DMS153 (cell line): ENCODE measurements at regions not wholly inside any gene's neighbourhood (a gene's known extent, or its start where the extent isn't known, plus 50 kb on each side); places are given as distances from the start of the nearest gene placed in this dataset.

Source experiments
- DNase-seq: peaks from one replicate; lab custom pipeline; 2025; lab: John Stamatoyannopoulos, UW

- no peak for DNase-seq
These were observed 278.6 kb upstream of the RORB start for GRCh38 chr9:74218385-74219063.

- no peak for DNase-seq
These were observed 276.8 kb upstream of the RORB start for GRCh38 chr9:74220327-74220726.

DNA sequence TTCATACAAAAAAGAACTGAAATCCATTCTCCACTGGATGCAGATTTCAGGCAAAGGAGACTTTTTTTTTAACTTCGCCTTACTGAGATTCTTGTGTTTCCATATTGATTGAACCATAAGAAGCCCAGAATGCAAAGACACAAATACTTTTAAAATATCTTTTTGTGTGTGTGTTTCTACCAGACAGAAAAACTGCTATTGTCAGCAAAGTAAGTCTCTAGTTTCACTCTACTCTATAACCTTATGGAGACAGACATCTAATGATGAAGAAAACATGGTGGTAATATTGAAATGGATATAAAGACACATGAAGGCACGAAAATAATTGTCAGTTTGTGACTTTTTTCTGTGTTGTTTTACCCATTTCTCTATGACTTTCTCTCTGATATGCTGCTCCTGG, 260.3 kb upstream of the RORB start:
- DNase-seq = no peak

GRCh38 chr9:74245866-74246497, 251.2 kb upstream of the RORB start:
- DNase-seq = no peak

- no peak for DNase-seq
These were observed 241.6 kb upstream of the RORB start for GRCh38 chr9:74255489-74255984.

- DNase-seq = no peak
These were observed 221.1 kb upstream of the RORB start for GRCh38 chr9:74275872-74276508.

- no peak for DNase-seq
These were observed 219.6 kb upstream of the RORB start for GRCh38 chr9:74277532-74277931.

GRCh38 chr9:74281674-74282073, 215.5 kb upstream of the RORB start:
- no peak for DNase-seq

DNA sequence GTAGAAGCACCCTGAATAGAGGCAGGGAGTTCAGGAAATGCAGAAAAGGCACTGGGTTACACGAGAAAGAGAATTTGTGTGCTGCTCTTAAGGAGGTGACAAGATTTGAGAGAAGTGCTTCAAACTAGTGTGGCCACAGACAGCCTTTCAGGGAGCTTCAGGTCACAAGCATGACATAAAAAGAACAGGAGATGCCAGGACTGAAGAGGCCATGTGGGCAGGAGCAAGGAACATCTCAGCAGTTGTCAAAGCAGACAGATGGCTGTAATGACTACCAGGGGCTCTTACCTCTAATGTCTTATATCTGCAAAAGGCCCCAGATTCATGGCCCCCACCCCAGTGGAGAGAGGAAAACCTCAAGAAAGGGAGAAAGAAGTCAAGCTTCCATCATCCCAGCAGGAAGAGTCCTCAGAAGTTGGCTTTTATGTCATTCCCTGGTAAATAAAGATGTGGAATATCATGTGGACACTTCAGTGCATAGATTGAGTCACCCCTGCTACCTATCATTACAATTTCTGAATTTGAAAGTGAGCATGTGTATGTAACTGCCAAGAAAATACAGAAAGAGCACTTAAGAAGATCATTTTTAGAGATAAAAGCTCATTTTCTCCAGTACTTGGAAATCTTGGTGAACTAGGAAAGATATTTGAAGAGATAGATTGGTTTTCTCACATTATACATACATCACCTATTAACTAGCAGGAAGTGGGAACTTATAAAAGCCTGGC, 214.4 kb upstream of the RORB start:
- no peak for DNase-seq

- no peak for DNase-seq
These were observed 212.3 kb upstream of the RORB start for GRCh38 chr9:74284581-74285450.

DNA sequence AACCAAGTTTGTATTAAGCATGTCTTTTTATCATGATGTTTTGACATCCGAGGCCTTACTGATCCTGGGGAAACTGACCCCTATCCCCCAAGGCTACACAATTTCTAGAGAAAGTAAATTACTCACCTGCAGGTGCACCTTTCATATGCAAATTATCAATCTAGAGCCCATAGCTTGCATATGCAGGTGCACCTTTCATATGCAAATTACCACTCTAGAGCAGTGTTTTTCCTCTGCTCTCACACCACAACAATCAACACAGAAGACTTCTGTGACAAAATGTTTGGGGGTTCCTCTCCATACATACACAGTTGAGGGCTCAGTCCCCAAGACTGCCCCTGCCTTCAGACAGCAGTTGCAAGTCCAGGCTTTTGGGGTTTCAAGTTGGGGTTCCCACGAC, 203.7 kb upstream of the RORB start:
- DNase-seq = no peak

DNA sequence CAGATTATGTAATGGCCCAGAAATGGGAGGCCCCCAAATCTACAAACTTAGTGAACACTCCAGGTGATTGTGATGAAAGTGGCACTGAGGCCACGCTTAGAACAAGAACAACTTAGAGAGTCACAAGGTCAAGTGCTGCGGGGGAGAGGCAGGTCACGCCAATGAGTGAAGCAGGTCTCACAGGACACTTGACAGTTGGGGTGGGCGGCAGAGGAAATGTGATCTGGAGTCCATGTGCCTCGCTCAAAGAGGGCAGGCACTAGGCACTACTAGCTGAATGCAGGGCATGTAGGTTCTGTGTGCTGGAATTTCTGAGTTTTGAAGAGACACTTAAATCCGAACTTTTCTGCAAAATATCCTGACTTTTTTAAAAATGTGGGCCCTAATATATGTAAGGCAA, 193.2 kb upstream of the RORB start:
- no peak for DNase-seq

- no peak for DNase-seq
These were observed 192.5 kb upstream of the RORB start for GRCh38 chr9:74304598-74304997.

GRCh38 chr9:74309654-74310053, 187.5 kb upstream of the RORB start:
- DNase-seq = no peak

- DNase-seq = no peak
These were observed 179.9 kb upstream of the RORB start for GRCh38 chr9:74317235-74317634.

GRCh38 chr9:74321396-74321795, 175.7 kb upstream of the RORB start:
- no peak for DNase-seq

DNA sequence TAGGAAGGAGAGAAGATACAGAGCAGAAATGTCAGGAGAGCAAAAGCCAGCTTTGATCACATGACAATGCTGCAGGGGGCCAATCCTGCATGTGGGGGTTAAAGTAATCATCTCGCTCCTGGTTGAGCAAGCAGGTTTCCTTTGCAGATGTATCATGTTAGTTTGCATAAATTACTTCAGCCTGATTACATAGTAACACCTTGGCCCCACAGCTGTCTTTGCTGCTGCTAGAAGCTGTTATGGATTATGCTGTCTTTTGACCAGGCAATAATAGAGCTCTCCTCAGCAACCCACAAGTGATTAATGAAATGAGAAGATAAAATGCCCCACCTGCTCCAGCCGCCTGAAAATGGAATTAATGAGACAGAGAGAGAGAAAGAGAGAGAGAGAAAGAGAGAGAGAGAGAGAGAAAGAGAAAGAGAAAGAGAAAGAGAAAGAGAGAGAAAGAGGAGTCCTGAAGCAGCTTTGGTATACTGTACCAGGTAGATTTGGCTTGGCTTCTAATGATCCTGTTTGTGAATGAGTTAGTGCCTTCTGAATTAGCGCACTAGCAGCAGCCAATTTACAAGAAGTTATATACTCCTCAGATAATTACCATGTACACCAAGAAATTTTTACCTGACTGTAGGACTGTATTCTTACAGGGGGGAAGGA, 174.3 kb upstream of the RORB start:
- DNase-seq = no peak

- no peak for DNase-seq
These were observed 166.5 kb upstream of the RORB start for GRCh38 chr9:74330487-74331214.

- DNase-seq = no peak
These were observed 165.5 kb upstream of the RORB start for GRCh38 chr9:74331607-74332006.

- no peak for DNase-seq
These were observed 163.6 kb upstream of the RORB start for GRCh38 chr9:74333384-74334032.
